Retina (tissue), 1 donor: ENCODE measurements at regions not wholly inside any gene's neighbourhood (a gene's known extent, or its start where the extent isn't known, plus 50 kb on each side); places are given as distances from the start of the nearest gene placed in this dataset.
A peak's percentile ranks its signal among the peaks of the same experiment; 100 is the strongest.

Experiments
- DNase-seq: peaks from one replicate; pipeline ENCODE4 v3.0.0-alpha.2; 2016

DNA sequence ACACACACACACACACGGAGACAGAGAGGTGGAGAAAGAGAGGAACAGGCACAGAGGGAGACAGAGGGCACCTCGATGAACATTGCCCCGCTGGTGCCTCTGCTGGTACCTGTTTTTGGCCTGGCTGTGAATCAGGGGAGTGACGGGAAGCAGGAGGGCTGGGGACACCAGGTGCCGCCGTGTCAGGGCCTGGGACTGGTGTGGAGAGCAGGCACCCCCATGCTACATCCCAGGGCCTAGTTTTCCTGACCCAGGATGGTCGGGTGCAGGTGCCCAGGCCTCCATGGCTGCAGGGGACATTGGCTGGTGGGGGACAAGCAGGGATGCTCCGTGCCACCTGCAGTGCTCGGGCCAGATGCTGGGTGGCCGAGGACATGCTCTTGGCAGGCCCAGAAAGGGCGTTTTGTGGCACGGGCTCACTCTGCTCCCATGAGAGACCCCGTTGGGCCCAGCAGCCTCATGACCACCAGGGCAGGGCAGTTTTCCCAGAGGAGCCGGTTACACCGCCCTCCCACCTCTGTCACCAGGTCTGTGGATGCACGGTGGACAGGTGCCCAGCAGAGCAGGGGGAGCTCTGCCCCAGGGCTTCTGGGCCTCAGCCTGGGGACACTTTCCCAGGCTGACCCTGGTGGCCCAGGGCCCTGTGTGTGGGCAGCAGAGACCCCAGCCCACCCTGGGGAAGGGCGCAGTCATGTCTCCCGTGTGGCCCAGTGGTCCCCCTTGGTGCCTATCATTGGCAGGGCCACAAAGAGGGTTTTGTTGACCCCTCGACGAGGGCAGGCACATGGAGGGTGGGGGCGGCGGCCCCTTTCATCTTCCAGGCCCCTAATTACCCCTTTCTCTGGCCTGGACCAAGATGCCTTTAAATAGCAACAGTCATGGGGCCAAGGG, 207.5 kb upstream of the RTL1 start:
- no peak for DNase-seq

- peak; percentile 60 for DNase-seq
These were observed 208.2 kb upstream of the RTL1 start for GRCh38 chr14:101111620-101112290.

DNA sequence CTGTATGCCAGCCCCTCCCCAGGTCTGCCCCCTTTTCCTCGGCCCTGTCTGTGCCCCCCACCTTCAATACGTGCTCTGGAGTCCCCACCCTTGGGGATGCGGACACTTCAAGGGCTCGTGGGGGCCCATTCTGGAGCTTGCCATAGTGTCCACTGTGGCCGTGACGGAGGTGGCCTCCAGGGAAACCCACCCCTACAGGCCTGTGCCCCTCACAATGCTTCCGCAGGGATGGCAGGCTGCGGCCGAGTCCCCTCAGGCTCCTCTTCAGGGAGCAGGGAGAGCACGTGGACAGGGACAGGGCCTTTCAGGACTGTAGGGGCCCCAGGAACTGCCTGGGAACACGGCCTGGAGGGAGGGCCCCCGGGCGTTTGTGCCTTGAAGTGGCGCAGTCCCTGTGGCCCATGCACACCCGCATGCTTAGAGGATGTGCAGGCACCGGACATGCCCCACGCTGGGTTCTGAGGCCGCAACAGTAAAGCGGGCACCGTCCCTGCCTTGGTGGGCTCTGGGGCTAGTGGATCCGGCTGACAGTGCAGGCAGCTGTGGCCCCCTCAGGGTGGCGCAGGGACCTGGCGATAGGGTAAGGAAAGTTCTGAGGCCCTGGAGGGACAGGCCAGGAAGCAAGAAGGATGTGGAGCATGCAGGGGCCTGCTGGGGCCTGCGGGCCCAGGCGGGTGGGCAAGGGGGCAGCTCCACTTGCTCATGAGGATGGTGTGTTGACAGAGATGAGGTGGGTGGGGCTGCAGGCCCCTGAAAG, 209.0 kb upstream of the RTL1 start:
- DNase-seq = no peak

DNA sequence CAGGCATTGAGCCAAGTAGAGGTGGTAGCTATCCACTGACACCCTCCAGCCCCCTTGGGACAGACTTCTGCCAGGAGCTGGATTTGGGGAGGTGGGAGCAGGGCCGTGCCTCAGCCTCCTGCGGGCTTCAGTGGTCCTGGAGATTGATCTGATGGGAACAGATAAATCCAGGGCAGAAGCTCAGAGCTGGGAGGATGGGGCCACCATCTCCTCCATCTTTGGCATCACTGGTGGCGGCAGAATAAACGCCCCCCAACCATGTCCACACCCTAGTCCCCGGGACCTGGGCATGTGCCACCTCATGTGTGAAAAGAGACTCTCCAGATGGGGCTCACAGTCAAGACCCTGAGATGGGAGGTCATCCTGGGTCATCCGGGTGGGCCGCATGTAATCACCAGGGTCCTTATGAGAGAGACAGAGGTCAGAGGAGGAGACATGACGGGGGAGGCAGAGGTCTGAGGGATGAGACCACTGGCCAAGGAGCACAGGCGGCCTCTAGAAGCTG, 209.6 kb upstream of the RTL1 start:
- no peak for DNase-seq

GRCh38 chr14:101113835-101114725, 210.6 kb upstream of the RTL1 start:
- DNase-seq = no peak

GRCh38 chr14:101114726-101115515, 211.4 kb upstream of the RTL1 start:
- no peak for DNase-seq

GRCh38 chr14:101115652-101116051, 212.1 kb upstream of the RTL1 start:
- DNase-seq = no peak

DNA sequence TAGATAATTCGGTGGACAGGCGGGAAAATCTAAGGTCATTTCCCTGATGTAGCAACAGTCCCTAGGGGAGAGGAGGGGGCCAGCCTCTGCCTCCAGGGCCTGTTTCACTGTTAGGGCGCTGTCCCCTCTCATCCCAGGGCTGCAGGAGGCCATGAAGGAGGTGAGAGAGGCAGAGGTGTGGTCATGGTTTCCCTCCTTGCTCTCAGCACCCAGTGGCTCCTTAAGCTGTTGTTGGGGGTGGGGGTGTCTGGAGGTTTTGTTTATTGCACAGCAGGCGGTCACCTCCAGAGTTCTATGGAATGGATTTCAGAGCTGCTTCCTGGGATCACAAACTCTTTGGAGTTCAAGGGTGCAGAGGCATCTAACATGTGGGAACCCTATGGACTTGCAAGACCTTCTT, 212.5 kb upstream of the RTL1 start:
- DNase-seq = no peak

GRCh38 chr14:101116486-101117130, 213.1 kb upstream of the RTL1 start:
- DNase-seq = no peak

- no peak for DNase-seq
These were observed 214.0 kb upstream of the RTL1 start for GRCh38 chr14:101117543-101117942.

GRCh38 chr14:101118233-101118632, 214.7 kb upstream of the RTL1 start:
- no peak for DNase-seq

- peak; percentile 58 for DNase-seq
These were observed 215.4 kb upstream of the RTL1 start for GRCh38 chr14:101118746-101119591.

- DNase-seq = no peak
These were observed 216.5 kb upstream of the RTL1 start for GRCh38 chr14:101119830-101120571.

DNA sequence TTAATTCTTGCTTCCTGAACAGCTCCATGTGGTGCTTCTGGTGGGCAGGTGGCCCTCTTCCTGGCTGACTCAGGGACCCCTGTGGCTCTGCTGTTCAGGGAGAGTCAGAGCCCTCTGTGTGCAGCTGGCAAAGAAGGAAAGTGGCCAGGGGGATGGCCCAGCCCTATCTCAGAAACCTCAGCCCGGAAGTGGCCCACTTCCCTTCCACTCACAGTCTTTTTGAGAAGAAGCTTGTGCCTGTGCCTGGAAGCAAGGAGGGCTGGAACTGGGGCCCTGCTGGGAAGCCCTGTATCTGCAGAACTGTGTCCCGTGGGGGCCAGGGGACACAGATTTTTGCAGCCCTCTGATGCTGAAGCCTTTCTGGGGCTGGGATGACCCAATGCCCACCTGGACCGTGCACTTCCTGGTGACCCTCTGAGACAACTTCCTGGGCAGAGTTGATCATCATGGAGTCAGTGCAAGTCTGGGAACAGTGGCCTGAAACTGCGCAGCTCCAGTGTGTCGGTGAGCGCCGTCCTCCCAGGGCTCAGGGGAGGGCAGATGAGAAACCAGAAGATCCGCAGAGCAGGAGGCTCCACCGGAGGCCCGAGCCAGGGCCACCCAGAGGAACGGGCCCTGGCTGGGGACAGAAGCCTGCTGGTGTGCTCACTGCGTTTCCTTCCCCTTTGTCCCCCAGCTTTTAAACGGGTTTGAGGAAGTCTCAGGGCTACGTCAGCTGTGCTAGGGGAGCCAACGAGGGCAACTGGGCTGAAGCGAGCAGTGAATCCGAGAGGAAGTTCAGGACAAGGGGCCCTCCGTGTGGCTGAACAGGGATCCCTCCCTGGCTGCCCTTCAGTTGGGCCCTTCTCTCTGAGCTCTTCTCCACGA, 217.4 kb upstream of the RTL1 start:
- DNase-seq = no peak

DNA sequence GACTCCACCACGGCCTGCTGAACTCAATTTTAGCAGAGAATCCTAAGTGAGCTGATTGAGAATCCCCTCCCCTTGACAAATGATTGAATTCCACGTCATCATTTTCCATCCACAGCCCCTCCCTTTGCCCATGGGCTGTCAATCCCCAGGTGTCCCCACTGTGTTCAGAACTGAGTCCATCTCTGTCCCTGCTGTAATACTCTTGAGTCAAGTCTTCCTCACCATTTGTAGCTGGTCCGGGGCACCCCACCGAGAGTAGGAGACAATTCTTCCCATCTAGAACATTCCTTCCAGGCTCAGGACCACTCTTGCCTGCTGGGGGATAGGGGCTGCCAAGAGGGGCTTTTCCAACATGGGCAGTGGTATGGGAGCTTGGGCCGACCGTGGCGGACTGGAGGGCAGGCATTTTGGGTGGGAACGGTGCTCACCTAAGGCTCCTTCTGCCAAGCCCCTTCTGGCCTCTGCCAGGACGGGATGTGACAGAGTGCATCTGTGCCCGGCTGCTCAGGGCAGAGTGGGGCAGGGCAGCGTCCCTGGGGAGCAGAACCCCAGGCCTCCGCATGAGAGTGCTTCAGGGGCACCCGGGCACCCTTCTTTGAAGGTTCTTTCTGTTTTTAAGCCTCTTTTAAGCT, 218.1 kb upstream of the RTL1 start:
- DNase-seq = no peak

DNA sequence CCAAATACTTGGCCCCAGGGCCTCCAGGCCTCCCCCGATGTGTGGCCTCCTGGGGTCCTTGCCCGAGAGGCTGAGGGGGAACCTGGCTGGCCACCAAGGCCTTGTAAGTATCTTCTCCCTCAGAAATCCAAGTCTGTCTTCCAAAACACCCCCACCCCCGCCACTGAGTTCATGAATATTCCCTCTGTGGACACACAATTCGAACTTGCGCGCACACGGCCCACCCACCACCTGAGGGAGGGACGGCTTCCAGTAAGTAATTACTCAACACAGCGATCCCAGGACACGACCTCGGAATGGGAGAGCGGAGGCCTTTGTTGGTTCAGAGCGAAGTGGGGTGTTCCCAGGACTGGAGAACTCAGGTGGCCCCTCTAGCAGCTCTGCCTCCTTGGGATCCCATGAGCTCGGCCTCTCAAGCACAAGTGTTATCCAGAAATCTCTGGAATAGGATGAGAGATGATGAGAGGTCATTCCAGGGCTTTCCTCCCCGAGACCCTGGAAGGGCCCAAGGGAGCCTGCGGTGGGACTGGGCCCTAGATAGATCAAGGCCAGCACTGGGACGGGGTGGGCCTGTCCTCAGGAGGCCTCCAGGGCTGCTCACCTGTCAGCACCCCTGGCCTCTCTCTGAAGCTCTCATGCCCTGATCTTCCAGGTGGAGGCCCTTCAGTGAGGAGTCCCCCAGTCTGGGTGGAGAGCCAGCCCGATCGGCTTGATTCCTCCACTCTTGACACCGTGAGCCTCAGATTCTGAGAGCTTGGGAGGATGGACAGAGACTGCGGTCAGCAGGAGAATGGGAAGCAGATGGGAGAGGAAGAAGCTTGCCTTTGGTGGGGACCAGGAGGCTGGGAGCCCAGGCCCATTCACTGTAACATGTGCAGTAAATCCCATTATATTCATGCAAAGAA, 219.0 kb upstream of the RTL1 start:
- peak; percentile 10 for DNase-seq
